GM12878 (cell line): ENCODE measurements at regions not wholly inside any gene's neighbourhood (a gene's known extent, or its start where the extent isn't known, plus 50 kb on each side); places are given as distances from the start of the nearest gene placed in this dataset.

Source experiments
- ATAC-seq: fragments of 200-7000 bp; cut with Tn5 transposase; 3 replicates; pipeline ENCODE4 v1.9.1; 2020; ENCODE audit warnings: mild to moderate bottlenecking, moderate library complexity
- BruUV-seq: library from RNA; stranded (reverse); fragments of 400-500 nt; replicated peaks from 2 replicates; lab custom pipeline; 2021; lab: Mats Ljungman, UMichigan
- CTCF ChIA-PET: fragments of 300-600 bp; sonication (Branson Sonifier 250); formaldehyde crosslinking; extraction: SDS; loops from one replicate; lab custom pipeline; 2021; ENCODE audit warnings: inconsistent platforms; lab: Yijun Ruan, JAX
- POLR2A ChIA-PET: fragments of 350-600 bp; formaldehyde crosslinking; extraction: SDS; loops from one replicate; lab custom pipeline; 2021; ENCODE audit warnings: inconsistent platforms; lab: Charles Lee
- RAD21 ChIA-PET: fragments of 300-600 bp; sonication (Branson Sonifier 250); formaldehyde crosslinking; loops from one replicate; lab custom pipeline; 2023; ENCODE audit warnings: antibody characterized with exemption; ENCODE audit not compliant: unreplicated experiment; lab: Charles Lee
- SMC1A ChIA-PET: fragments of 300-600 bp; sonication (Branson Sonifier 250); formaldehyde crosslinking; loops from one replicate; lab custom pipeline; 2023; ENCODE audit not compliant: unreplicated experiment, uncharacterized antibody; lab: Charles Lee
- DNase-seq: peaks from one replicate; pipeline ENCODE4 v3.0.0-alpha.2; 2011; ENCODE audit warnings: low read depth, low spot score
- FAIRE-seq: peaks from 3 replicates; lab custom pipeline; 2011; peaks lifted over from hg19 to GRCh38; lab: Jason Lieb, UNC
- H2AFZ ChIP-seq: 2 replicates; pipeline ENCODE4 v1.6.0; 2011; ENCODE audit warnings: low read depth, low read length, control low read depth; ENCODE audit not compliant: control insufficient read depth
- H3K27ac ChIP-seq: 2 replicates; pipeline ENCODE4 v1.5.1; 2011; ENCODE audit warnings: control low read depth; ENCODE audit not compliant: control insufficient read depth, insufficient read depth
- H3K27me3 ChIP-seq, 2 experiments: replicated peaks in 1 of 2; 2 replicates each; pipeline versions ENCODE4 v1.6.0 to v1.6.1; 2011; ENCODE audit warnings: low read length in 1 of 2; ENCODE audit not compliant: control insufficient read depth in 2 of 2, insufficient read depth in 2 of 2
- H3K36me3 ChIP-seq, 2 experiments: 2 replicates each; pipeline ENCODE4 v1.5.1; 2011; ENCODE audit warnings: low read length in 1 of 2; ENCODE audit not compliant: control insufficient read depth in 2 of 2, insufficient read depth in 2 of 2
- H3K4me1 ChIP-seq: 2 replicates; pipeline ENCODE4 v1.6.1; 2011; ENCODE audit warnings: mild to moderate bottlenecking, low read length, moderate library complexity, mixed read lengths; ENCODE audit not compliant: control insufficient read depth, insufficient read depth
- H3K4me2 ChIP-seq: 2 replicates; pipeline ENCODE4 v1.6.0; 2011; ENCODE audit warnings: control low read depth; ENCODE audit not compliant: control insufficient read depth, insufficient read depth
- H3K4me3 ChIP-seq: fragments of 200-600 bp; sonication (generic); 2 replicates; pipeline ENCODE4 v1.5.1; 2016
- H3K79me2 ChIP-seq: 2 replicates; pipeline ENCODE4 v1.6.0; 2011; ENCODE audit warnings: low read length; ENCODE audit not compliant: control insufficient read depth, insufficient read depth
- H3K9ac ChIP-seq: 2 replicates; pipeline ENCODE4 v1.8.0; 2011; ENCODE audit warnings: low read length, control low read depth, mixed read lengths; ENCODE audit not compliant: control insufficient read depth, insufficient read depth
- H3K9me3 ChIP-seq: replicated peaks from 3 replicates; pipeline ENCODE4 v1.5.1; 2011; ENCODE audit warnings: mild to moderate bottlenecking, low read length; ENCODE audit not compliant: control insufficient read depth, insufficient read depth
- H4K20me1 ChIP-seq: 2 replicates; pipeline ENCODE4 v1.6.0; 2011; ENCODE audit not compliant: control insufficient read depth, insufficient read depth
- ATF7 ChIP-seq: fragments of 450-650 bp; IDR thresholded peaks from 2 replicates; pipeline ENCODE4 v1.6.1; 2016; ENCODE audit warnings: low read depth, mild to moderate bottlenecking
- EED ChIP-seq: sonication (generic); IDR thresholded peaks from 2 replicates; pipeline ENCODE4 v1.6.1; 2016; ENCODE audit warnings: antibody characterized with exemption, low read depth
- GABPA ChIP-seq: IDR thresholded peaks from 2 replicates; pipeline ENCODE4 v1.6.1; 2014; ENCODE audit warnings: antibody characterized with exemption, low read depth, mild to moderate bottlenecking, inconsistent platforms
- KLF5 ChIP-seq: fragments of 450-650 bp; IDR thresholded peaks from 2 replicates; pipeline ENCODE4 v1.6.1; 2014; ENCODE audit warnings: mild to moderate bottlenecking; ENCODE audit not compliant: partially characterized antibody
- MAX ChIP-seq: IDR thresholded peaks from 2 replicates; pipeline ENCODE4 v1.6.1; 2012; ENCODE audit warnings: low read depth, low read length, improper control_type of control experiment
- MTA2 ChIP-seq: fragments of 450-650 bp; IDR thresholded peaks from 2 replicates; pipeline ENCODE4 v1.6.1; 2016; ENCODE audit warnings: low read depth, mild to moderate bottlenecking, moderate library complexity
- NRF1 ChIP-seq: conservative IDR thresholded peaks from 2 replicates; pipeline ENCODE4 v1.6.1; 2011; ENCODE audit warnings: mild to moderate bottlenecking, low read depth, low read length, improper control_type of control experiment
- RFX5 ChIP-seq: IDR thresholded peaks from 2 replicates; pipeline ENCODE4 v1.6.1; 2011; ENCODE audit warnings: low read depth, low read length, improper control_type of control experiment
- SIX5 ChIP-seq: IDR thresholded peaks from 2 replicates; pipeline ENCODE4 v1.6.1; 2011; ENCODE audit warnings: mild to moderate bottlenecking, low read depth, low read length, moderate library complexity; ENCODE audit not compliant: severe bottlenecking
- SUZ12 ChIP-seq: fragments of 200-600 bp; sonication (generic); IDR thresholded peaks from one replicate; pipeline ENCODE4 v1.6.1; 2018; ENCODE audit warnings: antibody characterized with exemption, mild to moderate bottlenecking; ENCODE audit not compliant: unreplicated experiment
- TCF7 ChIP-seq: IDR thresholded peaks from 2 replicates; pipeline ENCODE4 v1.6.1; 2014; ENCODE audit warnings: antibody characterized with exemption, borderline replicate concordance
- YBX1 ChIP-seq: fragments of 450-650 bp; IDR thresholded peaks from 2 replicates; pipeline ENCODE4 v1.6.1; 2016; ENCODE audit warnings: antibody characterized with exemption
- ZNF207 ChIP-seq: fragments of 450-650 bp; IDR thresholded peaks from 2 replicates; pipeline ENCODE4 v1.6.1; 2014; ENCODE audit warnings: antibody characterized with exemption, mild to moderate bottlenecking, borderline replicate concordance
- ZNF687 ChIP-seq: fragments of 450-650 bp; IDR thresholded peaks from 2 replicates; pipeline ENCODE4 v1.6.1; 2017; ENCODE audit warnings: mild to moderate bottlenecking, moderate library complexity
- WGBS: methylation state at CpG from one replicate; pipeline ENCODE4 v1.1.6; 2016; ENCODE audit warnings: low lambda C conversion rate; ENCODE audit not compliant: insufficient replicate concordance, insufficient coverage; ENCODE audit errors: missing lambda C conversion rate; 5-methylcytosine and 5-hydroxymethylcytosine counted together
- in situ Hi-C: fragments of 300-500 bp; cut with MboI; formaldehyde crosslinking; loops from 9 replicates; pipeline ENCODE4 v1.14.3; 2018; ENCODE audit warnings: mixed read lengths
- intact Hi-C: fragments of 100-400 bp; cut with micrococcal nuclease; formaldehyde crosslinking; loops from one replicate; pipeline ENCODE4 v1.14.2; 2022; ENCODE audit not compliant: unreplicated experiment
- TF ChIP-seq, protein P1 (sequence below): fragments of 450-650 bp; formaldehyde crosslinking; IDR thresholded peaks from 2 replicates; pipeline ENCODE4 v1.4.0; 2020; ENCODE audit warnings: mild to moderate bottlenecking, moderate library complexity

DNA sequence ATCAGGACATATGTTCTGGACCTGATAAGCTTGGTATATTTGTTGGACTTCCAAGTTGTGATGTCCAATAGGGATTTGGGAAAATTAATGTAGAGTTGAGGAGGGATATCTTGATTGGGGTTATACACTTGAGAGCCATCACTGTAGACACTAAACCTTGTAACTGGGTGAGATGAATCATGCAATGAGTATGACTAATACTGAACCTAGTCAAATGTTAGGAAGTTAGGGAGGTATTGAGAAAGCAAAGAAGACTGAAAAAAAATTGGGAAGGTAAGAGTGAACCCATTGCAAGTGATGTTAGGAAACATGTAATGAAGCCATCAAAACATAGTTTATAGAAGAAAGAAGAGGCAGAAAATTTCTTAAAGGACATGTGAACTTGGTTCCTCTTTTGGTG is 668.4 kb upstream of the CDH9 start (continued):
- TF ChIP-seq GABPA (no peak), ZNF207 (no peak), EED (no peak), SUZ12 (no peak), SIX5 (no peak), ATF7 (no peak)

DNA sequence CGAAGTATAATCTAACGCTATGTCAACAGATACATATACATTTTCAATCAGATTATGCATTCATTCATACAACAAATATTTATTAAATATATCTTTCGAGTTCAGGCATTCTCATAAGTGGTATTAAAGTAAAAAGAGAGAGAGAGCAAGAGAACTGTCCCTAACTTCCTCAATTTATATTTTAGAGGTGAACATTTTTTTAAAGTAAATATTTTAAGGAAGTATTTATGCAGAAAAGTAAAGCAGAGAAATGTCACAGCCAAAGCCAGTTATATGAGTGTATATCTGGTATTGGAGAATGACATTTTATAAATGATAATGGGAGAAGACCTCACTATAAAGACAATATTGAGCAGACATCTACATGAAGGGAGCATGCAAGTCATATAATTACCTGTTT is 667.3 kb upstream of the CDH9 start:
- ChIA-PET POLR2A (interaction anchor here (0.6 kb wide), 1 partner anchor 1532 kb away, joined by 6 read pairs; no protein-coding TSS in a partner anchor), SMC1A (interaction anchor here (0.7 kb wide), 1 partner anchor 27 kb away, joined by 3 read pairs; no protein-coding TSS in a partner anchor), CTCF (no interaction called here), RAD21 (no interaction called here)
- Histone ChIP-seq H3K9ac (no peak overlapping the region), H3K79me2 (no peaks in the 10 kb centered on the region), H4K20me1 (no peaks in the 10 kb centered on the region), H3K4me1 (no peaks in the 10 kb centered on the region), H3K4me2 (no peak overlapping the region), H3K27me3 (no peaks in the 10 kb centered on the region), H2AFZ (no peak overlapping the region), H3K27ac (no peak overlapping the region), H3K4me3 (no peak overlapping the region), H3K9me3 (no peaks in the 10 kb centered on the region), H3K36me3 (no peaks in the 10 kb centered on the region)
- no peak for FAIRE-seq
- ATAC-seq: no peak
- TF ChIP-seq RFX5 (no peak), ZNF687 (no peak), NRF1 (no peak), MAX (no peak), YBX1 (no peak), KLF5 (no peak), MTA2 (no peak), TCF7 (no peak)
- TF ChIP-seq, protein P1, sequence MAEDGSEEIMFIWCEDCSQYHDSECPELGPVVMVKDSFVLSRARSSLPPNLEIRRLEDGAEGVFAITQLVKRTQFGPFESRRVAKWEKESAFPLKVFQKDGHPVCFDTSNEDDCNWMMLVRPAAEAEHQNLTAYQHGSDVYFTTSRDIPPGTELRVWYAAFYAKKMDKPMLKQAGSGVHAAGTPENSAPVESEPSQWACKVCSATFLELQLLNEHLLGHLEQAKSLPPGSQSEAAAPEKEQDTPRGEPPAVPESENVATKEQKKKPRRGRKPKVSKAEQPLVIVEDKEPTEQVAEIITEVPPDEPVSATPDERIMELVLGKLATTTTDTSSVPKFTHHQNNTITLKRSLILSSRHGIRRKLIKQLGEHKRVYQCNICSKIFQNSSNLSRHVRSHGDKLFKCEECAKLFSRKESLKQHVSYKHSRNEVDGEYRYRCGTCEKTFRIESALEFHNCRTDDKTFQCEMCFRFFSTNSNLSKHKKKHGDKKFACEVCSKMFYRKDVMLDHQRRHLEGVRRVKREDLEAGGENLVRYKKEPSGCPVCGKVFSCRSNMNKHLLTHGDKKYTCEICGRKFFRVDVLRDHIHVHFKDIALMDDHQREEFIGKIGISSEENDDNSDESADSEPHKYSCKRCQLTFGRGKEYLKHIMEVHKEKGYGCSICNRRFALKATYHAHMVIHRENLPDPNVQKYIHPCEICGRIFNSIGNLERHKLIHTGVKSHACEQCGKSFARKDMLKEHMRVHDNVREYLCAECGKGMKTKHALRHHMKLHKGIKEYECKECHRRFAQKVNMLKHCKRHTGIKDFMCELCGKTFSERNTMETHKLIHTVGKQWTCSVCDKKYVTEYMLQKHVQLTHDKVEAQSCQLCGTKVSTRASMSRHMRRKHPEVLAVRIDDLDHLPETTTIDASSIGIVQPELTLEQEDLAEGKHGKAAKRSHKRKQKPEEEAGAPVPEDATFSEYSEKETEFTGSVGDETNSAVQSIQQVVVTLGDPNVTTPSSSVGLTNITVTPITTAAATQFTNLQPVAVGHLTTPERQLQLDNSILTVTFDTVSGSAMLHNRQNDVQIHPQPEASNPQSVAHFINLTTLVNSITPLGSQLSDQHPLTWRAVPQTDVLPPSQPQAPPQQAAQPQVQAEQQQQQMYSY: no peak
- no TSS peak for BruUV-seq
- DNase-seq: no peak
- WGBS: 6% methylated on average over 3 of the region's 3 CpGs
- in situ Hi-C loops (no loop called here), intact Hi-C loops (no loop called here)
